ENCODE measurements at regions not wholly inside any gene's neighbourhood (a gene's known extent, or its start where the extent isn't known, plus 50 kb on each side); places are given as distances from the start of the nearest gene placed in this dataset.
"Not testable (repeated sequence)": the region's sequence is repeated elsewhere in the genome, so short reads cannot be mapped to it uniquely, and the experiment has no call there.

DNA sequence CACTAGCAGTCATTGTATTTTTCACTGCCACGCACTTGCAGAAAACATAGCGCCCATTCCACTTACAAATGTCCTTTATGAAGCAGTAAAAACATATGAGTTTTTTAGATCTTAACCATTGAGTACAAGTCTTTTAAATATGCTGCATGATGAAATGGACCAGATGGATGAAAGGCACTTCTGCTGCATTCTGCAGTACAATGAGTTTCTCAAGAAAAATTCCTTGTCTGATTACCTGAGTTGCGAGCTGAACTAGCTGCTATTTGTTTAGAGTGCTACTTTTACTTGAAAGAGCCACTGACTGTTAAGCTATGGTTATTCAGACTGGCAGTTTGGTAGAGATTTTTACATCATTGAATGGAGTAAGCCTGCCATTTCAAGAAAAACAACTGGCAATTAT lies 825.5 kb upstream of the ACVR2A start:
- no peak for DNase-seq

DNA sequence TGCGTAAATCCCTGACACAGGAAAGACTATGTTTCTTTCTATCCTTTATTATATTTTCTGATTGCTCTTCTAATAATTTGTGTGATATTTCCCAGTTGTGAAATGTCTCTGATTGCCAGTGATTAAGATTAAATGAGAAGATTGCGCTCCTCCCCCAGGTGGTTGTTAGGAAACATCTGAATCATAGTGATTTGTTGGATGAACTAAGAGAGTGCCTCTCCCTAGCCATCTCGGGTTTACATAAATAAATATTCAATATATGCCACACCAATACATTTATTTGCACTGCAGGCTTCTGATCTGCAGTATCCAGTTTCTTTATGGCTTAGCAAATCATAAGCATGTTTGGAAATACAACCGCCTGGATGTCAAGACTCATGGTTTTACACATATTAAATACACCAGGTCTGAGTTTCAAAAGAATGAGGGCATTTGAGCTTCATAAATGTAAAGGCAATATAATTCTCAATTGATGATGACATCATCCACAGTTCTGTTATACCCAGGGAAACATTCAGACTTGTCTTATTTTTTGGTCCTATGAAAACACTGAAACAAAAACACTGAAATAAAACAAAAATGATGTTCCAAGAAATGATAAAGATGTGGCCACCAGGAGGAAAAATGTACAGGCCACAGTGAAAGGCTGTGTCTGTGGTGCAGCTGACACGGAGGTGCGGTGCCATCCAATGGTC lies 826.7 kb upstream of the ACVR2A start:
- DNase-seq, result no peak

DNA sequence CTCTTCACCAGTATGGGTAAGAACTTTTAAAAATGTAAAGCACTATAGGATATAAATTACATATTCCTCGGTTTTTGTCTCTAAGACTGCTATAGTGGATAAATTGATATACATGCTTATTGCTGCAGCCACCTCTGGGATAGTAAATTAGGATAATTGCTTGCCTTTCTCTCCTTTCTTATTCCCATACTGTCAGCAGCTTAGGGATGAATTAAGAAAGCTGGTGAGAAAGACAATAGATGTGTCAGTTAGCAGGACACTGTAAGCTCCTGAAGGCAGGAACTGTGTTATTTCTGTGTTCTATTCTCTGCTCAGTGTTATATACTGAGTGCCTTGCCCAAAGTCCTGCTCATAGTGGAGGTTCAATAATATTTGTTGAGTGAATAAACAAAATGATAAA lies 828.6 kb upstream of the ACVR2A start:
- no peak for DNase-seq

DNA sequence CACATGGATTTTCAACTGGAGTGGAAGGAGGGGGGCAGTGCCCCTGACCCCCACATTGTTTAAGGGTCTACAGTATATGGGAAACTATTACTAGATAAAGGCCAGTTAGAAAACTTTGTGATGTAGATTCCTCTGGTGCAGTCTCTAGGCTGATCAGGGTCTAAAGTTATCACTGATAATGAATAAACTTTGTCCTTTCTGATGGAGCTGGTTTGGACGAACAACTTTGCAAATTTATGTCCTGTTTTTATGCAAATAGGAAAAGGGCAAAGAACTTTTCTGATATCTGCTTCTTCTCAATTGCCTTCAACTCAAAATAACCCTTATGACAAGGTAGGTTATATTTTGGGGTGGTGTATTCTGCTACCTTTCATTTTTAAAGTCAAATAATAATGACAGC lies 829.2 kb upstream of the ACVR2A start:
- no peak for DNase-seq

DNA sequence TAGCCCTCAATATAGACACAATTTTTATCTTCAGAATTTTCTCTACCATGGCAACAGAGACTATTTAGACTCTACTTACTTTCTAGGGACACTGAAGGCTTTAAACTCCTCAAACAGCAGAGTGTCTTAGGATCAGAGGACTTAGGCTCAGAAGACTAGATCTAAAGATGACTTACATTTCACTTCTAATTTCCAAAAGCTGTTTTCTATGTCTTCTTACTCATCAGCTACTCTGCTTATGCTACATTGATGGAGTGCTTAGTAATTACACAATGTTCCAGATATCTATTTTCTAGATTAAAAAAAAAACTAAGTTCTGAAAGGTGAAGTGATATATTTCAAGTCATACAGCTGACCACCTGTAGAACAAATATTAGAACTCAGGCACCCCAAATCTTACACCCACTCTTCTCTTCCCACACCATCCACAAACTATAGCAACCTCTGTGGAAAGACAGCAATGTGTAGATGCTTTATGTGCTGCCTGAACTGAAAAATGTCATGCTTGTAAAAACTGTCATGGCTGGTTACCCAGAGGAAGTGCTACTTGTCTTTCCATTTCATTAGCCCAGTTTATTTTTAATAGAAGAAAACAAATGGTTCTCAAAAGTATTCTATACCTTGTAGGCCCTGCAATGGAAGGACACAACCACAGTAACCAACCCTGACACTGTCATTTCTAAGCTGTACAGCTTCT lies 831.0 kb upstream of the ACVR2A start:
- DNase-seq, result no peak

DNA sequence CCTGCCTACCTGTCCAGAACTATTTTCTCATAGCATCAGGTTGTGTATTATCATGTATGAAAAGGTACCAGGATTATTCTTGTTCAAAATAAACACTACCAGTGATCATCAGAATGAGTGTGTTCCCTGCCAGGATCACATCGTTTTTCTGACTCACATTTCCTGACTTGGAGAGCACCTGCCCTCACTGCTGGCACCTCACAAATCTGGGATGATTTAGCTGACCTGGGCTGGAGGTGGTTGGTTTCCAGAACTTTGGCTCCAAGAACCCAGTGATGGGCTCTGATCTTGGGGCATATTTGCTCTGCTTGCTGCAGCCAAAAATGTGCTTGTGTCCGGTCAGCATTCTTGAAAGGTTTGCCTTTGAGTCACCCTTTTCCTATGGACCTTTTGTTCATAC lies 836.3 kb upstream of the ACVR2A start:
- no peak for DNase-seq

DNA sequence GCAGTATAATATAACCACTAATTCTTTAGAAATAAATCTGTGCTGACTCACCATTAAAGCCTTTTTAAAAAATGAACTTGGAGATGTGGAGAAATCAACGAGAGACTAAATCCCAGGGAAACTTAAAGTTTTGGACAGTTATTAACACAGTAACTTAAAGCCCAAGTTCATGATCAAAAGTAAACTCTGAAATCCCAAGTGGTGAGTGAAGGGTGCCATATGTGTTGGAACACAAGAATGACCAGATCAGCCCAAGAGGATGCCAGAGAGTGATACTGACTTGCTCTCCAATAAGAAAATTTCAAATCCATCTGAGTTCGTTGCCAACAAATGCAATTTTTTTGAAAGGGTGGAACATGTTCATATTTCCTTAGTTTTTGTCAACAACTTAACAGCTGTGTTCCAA lies 838.1 kb upstream of the ACVR2A start:
- peak; percentile 38 to 77 (median 44) for DNase-seq

DNA sequence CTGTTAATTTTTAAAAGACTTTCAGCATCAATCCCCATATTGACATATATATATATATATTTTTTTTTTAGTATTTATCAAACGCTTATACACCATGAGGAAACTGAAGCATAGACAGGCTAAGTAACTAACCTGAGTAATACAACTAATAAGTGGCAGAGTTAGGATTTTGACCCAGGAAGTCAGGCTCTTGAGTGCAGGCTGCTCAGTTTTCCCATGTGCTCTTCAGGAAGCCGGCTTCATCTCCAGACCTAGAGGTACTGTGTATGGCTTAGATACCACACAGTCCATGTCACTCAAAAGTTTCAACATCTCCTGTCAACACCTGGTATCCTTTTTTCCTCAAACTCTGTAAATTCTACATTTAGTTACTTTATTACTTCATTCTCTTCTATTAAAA lies 841.7 kb upstream of the ACVR2A start:
- DNase-seq, result no peak

DNA sequence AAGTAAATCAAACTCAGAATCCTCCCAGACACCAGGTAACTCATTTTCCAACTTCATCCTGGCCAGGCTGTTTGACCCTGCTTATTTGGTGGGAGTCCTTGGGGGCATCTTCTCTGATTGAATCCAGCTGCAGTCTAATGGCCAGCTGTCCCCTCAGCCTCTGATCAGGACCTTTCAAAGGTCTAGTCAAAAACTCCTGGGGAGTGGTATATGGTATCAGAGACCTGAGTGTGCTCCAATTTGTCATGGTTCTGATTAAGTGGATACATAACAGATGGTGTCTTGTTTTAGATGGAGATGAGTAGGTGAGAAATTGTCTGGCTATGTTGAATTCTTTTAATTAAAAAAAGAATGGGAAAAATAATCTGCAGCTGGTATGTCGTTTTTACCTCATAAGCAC lies 842.6 kb upstream of the ACVR2A start:
- no peak for DNase-seq

DNA sequence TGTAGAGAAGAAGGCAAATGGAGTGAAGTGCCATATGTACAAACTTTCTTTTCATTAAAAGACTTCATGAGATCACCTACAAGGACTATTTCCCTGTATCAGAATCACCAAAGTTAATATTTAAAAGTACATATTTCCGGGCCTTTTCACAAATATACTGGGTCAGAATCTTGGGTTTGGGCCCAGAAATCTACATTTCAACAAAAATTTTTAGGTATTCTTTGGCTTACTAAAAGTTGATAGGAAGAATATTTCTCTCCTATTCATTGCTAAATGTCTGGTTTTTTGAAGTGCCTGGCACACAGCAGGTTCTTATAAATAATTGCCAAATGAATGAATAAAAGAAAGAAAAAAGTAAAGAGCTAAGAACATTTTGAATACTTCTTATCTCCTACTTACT lies 843.8 kb upstream of the ACVR2A start:
- DNase-seq, result no peak

DNA sequence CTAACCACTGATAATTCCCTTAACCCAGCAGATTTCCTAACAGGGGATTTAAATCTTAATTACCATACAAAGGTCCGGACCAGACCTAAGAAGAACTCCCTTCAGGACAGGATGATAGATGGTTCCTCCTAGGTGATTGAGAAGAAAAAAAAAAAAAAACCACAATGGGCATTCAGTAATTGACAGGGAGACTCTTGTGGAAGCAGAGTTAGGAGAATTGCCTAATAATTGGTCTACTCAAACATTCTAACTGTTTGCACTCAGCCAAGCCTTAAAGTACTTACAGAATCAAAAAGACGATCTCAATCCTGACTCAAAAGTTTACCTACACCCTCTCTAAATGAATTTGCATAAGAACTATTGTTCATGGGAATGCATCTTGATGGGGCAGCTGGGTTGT lies 844.7 kb upstream of the ACVR2A start:
- DNase-seq, result not testable (repeated sequence)

DNA sequence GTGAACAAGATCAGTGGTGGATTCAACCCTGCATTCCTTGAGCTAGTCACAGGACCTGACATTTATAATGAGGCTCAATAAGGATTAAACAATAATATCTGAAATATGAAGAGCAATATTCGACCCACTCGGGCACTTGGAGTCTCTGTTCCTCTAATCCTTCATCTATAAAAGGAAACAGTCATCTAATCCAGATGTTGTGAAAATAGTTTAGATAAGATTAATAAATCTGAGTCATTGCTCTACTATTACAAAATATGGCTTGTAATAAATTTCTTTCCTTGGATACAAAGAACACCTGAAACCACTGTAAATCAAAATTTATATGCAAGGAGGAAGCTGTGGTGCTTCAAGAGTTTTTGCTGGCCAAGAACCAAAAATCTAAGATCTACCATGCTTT lies 846.9 kb upstream of the ACVR2A start:
- DNase-seq, result no peak

DNA sequence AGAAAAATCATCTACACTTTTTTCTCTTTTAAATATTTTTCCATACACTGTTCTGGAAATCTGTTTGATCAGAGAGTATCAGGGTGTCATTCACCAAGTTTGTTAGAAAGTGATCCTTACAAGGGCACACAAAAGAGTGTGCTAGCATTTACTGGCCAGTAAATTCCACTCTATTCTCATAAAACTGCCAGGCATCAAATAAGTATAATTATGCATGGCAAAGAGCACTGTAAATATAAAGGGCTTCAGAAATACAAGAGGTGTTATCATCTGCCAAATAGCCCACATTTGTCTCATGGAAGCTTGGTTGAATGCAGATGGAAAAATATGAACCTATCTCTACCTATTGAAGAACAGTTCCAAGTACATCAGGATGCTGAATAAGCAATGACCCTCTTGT lies 847.3 kb upstream of the ACVR2A start:
- no peak for DNase-seq

DNA sequence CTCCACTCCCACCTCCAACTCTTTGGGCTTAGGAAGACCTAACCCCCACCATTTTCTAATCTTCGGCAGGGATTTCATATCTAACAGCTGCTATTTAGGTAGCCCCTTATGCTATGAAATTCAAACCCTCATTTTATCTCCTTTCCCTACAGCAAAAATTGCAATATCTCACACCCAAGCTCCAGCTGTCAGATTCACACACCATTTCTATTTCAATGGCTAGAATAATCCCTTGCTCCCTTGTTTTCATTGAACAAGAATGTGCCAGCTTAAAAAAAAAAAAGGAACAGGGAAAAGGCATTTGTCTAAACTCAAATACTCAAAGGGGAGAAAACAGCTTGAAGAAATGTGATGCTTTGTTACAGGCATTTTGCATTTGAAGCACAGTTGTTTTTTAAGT lies 850.6 kb upstream of the ACVR2A start:
- peak in 1 of 3 donors; percentile 7 for DNase-seq

DNA sequence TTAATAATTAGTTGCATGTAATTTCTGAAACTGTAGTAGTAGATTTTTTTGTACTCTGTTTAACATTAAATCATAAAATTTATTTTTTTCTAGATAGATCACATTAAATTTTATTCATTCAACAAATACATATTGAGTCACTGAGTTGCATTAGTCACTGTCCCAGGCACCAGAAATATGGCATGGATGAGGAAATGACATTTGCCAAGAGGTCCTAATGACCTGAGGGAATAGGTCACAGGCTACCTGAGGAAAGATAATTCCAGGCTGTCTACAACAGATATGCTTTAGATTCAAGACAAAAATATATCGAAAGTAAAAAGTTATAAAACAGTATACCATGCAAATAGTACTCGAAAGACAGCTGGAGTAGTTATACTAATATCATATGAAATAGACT lies 852.4 kb upstream of the ACVR2A start:
- DNase-seq, result no peak

DNA sequence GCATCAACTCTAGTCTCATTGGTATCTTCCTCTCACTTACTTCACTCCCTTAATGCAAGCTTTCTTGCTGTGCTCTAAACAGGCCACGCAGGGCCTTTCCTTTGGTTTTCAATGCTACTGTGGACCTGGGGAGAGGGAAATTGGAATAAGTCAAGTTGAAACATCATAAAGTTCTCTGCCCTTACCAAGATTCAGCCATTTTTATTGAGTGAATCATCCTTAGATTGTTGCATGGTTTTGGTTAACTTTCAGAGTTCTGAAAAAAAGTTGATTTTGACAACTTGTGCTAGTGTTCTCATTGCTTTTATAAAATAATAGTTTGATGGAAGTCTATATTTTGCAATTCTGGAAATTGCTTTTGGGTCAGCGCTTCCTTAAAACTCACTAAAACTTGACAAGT lies 852.8 kb upstream of the ACVR2A start:
- no peak for DNase-seq

DNA sequence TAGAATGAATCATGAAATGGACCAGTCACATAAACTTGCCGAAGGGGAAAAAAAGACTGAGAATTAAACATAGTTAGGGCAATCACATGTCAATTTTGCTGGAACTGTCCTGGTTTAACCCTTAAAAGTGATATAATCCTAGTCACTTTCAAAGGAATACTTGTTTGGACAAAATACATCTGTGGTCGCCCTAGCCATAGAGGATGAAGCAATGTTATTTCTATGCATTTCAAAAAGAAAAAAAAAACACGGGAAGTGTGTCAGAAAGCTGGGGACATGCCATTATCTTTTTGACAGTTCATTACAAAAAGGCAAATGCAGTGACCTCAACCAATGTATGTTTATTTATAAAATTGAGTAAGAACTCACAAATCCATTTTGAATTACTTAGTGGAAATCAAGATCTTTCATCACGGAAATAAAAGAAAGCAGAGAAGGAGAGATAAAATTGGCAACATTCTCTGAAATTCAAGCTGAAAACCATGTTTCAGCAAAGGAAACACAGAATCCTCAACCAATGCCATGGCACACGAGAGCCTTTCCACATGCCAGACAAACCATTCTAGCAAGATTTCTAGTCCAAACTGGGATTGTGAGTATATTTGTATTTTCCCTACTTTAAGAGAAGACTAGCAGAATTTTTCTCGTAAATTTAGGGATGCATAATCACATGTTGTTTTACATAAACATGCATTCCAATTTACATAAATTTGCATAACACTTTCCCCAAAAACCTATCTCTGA lies 854.3 kb upstream of the ACVR2A start:
- DNase-seq, result peak in 2 of 3 donors; percentile 9 to 38

DNA sequence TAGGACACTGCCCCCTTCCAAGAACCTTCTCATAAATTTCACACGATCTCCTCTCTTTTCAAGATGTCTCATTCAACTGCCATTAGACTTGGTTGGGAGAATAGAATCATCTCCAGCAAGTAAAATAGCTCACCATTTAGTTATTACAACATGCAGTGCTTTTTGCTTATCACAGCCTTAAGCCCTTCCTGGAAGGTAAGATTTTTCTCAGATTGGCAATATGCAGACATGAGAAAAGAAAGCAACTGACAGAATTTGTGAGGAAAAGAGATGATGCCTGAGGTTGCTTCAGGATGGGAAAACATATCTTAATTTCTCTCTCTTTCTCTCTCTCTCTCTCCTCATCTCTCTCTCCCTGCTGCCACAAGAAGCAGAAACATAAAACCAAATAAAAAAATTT lies 855.1 kb upstream of the ACVR2A start:
- no peak for DNase-seq

DNA sequence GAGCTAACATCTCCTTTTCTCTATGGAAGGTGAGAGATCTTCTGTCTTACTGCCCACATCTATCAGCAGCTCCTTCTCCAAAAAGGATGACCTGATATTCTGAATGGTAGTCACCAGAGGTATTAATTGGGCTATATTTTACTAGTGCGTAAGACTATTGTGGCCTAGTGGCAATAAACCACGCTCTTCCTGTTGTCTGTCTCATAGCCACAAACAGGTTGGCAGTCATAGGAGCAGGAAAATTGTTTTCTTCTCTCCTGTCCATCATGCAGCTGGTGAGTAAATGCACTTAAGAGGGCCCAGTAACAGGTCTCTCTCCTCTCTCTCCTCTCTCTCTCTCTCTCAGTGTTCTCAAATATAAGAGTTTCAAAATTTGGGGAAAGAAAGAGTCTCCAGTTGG lies 856.8 kb upstream of the ACVR2A start:
- no peak for DNase-seq

DNA sequence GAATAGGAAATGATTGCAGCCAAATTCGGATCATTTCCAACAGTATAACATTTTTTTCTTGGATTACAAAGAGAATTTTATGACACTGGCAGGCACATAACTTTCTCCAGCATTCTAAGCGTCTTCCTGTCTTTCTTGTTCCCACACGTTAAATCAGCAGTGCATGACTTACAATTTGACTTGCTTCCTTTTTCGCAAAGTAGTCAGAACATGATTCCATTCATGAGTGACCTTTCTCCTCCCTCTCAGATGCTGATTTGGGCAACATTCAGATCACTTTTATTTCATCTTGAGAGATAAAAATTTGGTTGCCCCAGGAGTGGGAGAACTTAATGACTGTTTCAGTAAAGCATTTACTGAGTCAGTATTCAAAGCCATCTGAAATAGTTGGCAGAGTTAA lies 858.7 kb upstream of the ACVR2A start:
- DNase-seq, result peak in 1 of 3 donors; percentile 38

DNA sequence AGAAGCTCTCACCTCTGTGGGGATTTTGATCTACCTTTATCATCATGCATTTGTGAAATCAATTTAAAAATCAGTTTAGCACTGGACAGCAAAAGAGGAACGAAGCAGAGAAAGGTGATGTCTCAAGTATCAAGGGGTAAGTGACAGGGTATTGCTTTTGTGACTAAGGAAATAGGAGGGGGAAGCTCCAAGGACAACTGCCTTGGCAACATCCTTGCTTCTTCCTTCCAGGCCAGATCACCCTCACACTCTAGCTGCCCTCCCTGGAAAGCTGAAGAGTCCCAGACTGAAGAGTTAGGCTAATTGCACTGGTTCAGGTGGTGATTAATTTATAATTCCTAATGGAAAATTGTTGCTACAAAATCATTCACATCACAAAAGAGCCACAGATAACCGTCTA lies 859.1 kb upstream of the ACVR2A start:
- DNase-seq, result no peak

DNA sequence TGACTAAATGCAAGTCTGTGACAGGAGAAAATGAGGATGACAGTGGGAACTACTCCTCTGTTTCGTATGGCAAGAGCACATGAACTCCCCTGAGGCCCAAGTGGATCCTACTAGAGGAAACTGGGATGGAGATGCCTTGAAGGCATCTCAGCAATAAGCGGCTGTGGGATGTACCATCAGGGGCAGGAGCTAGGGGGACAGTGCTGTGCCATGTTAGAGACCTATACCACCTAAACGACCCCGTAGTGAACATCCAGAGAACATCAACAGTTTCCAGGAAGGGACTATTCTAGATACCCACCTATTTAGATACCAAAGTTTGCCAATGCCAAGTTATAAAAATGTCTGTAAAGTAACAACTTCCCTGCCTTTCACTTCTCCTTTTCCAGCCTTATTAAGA lies 860.8 kb upstream of the ACVR2A start:
- no peak for DNase-seq

DNA sequence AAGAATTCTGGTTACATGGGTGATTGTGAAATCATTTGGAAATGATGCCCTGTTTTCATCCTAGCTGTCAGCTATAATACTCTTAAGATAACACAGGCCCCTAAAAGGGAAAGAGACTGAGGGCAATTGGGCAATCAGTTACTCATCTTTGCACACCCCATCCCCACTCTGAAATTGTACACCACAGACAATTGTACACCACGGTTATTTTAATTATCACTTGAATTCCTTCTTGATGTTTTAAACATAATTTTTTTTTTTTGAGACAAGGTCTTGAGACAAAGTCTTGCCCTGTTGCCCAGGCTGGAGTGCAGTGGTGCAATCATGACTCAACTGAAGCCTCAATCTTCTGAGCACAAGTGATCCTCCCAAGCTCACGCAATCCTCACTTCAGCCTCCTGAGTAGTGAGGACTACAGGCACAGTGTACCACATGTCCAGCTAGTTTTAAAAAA lies 862.4 kb upstream of the ACVR2A start:
- peak in 1 of 3 donors; percentile 65 for DNase-seq
